ENCODE measurements at regions not wholly inside any gene's neighbourhood (a gene's known extent, or its start where the extent isn't known, plus 50 kb on each side); places are given as distances from the start of the nearest gene placed in this dataset.

DNA sequence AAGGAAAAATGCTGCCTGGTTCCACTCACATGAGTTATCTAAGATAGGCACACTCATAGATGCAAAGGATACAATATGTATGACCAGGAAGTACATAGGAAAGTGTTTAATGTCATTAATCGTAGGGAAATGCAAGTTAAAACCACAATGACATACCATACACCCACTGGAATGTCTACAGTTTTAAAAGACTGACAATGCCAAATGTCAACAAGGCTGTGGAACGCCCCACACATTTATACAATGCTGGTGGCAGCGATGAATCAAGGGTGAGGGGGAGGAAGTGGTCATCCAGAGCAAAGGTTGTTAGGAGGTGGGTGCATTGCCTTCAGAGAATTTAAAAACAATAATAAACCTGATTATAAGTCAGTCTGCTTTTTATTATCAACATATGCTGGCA, 437.8 kb downstream of the ARHGEF28 start:
- no peak for TF ChIP-seq CTCF (IDR thresholded peaks at IDR 0.05)
- H3K36me3 ChIP-seq: no peaks in the 10 kb centered on the region
- no peak overlapping the region for H3K4me3 ChIP-seq
- no peak overlapping the region for H3K27ac ChIP-seq
- no peaks in the 10 kb centered on the region for H3K9me3 ChIP-seq
- DNase-seq (ENCODE audit: low spot score) (no peak), ATAC-seq (ENCODE audit: insufficient number of reproducible peaks, low FRiP score, low read depth) (no peak)
- H3K27me3 ChIP-seq (replicated peaks; ENCODE audit: insufficient read depth): no peaks in the 10 kb centered on the region
- peaks cover 5 to 10% of the 10 kb centered on the region in 2 donors for H3K4me1 ChIP-seq (ENCODE audit: control insufficient read depth in 1 of 2, low read depth in 2 of 2)

DNA sequence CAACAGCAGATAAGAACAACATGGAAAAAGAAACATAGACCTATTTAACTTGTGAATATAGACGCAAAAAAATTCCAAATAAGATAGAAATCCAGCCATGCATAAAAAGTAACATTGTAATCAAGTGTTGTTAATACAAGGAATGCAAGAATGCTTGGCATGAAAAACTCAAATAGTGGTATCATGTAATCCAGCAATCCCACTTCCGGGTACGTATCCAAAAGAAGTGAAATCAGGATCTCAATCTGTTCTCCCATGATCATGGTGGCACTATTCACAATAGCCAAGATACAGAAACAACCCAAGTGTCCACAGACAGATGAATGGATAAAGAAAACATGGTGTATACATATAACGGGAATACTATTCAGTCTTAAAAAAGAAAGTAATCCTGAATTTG, 437.4 kb downstream of the ARHGEF28 start:
- no peak overlapping the region for H3K4me3 ChIP-seq
- no peak for DNase-seq (ENCODE audit: low spot score)
- no peaks in the 10 kb centered on the region for H3K9me3 ChIP-seq
- peaks cover 5 to 10% of the 10 kb centered on the region in 2 donors for H3K4me1 ChIP-seq (ENCODE audit: control insufficient read depth in 1 of 2, low read depth in 2 of 2)
- no peak for TF ChIP-seq CTCF (IDR thresholded peaks at IDR 0.05)
- H3K36me3 ChIP-seq: no peaks in the 10 kb centered on the region
- ATAC-seq (ENCODE audit: insufficient number of reproducible peaks, low FRiP score, low read depth): no peak
- H3K27ac ChIP-seq: no peak overlapping the region
- H3K27me3 ChIP-seq (replicated peaks; ENCODE audit: insufficient read depth): no peaks in the 10 kb centered on the region

DNA sequence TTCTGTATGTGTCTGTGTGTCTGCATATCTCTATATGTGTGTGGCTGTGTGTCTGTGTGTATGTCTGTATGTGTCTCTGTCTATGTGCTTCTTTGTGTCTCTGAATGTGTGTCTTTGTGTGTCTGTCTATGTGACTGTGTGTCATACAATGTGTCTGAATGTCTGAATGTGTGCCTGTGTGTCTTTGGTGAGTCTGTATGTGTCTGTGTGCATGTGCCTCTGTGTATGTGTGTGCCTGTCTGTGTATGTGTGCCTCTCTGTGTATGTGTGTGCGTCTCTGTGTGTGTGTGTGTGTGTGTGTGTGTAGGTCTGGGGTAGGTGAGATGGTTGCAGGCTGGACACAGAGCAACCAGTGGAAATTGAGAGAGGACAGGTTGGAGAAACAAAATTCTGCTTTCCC, 435.3 kb downstream of the ARHGEF28 start:
- Histone ChIP-seq H3K4me3 (no peak overlapping the region), H3K36me3 (no peaks in the 10 kb centered on the region), H3K27ac (no peak overlapping the region), H3K27me3 (replicated peaks; ENCODE audit: insufficient read depth) (no peaks in the 10 kb centered on the region), H3K4me1 (ENCODE audit: control insufficient read depth in 1 of 2, low read depth in 2 of 2) (peaks cover 5 to 16% of the 10 kb centered on the region in 2 donors), H3K9me3 (no peaks in the 10 kb centered on the region)
- TF ChIP-seq CTCF (IDR thresholded peaks at IDR 0.05): no peak
- ATAC-seq (ENCODE audit: insufficient number of reproducible peaks, low FRiP score, low read depth) (no peak), DNase-seq (ENCODE audit: low spot score) (no peak)

- no peaks in the 10 kb centered on the region for H3K36me3 ChIP-seq
- no peak overlapping the region for H3K27ac ChIP-seq
- H3K27me3 ChIP-seq (replicated peaks; ENCODE audit: insufficient read depth): no peaks in the 10 kb centered on the region
- DNase-seq (ENCODE audit: low spot score) (no peak), ATAC-seq (ENCODE audit: insufficient number of reproducible peaks, low FRiP score, low read depth) (no peak)
- no peaks in the 10 kb centered on the region for H3K9me3 ChIP-seq
- no peak for TF ChIP-seq CTCF (IDR thresholded peaks at IDR 0.05)
- H3K4me3 ChIP-seq: no peak overlapping the region
- peaks cover 5 to 23% of the 10 kb centered on the region in 2 donors for H3K4me1 ChIP-seq (ENCODE audit: control insufficient read depth in 1 of 2, low read depth in 2 of 2)
These were observed 433.7 kb downstream of the ARHGEF28 start for GRCh38 chr5:74059706-74060105.

- DNase-seq (ENCODE audit: low spot score) (no peak), ATAC-seq (ENCODE audit: insufficient number of reproducible peaks, low FRiP score, low read depth) (no peak)
- Histone ChIP-seq H3K4me1 (ENCODE audit: control insufficient read depth in 1 of 2, low read depth in 2 of 2) (peaks cover 5 to 23% of the 10 kb centered on the region in 2 donors), H3K9me3 (no peaks in the 10 kb centered on the region), H3K27ac (no peak overlapping the region), H3K36me3 (no peaks in the 10 kb centered on the region), H3K4me3 (no peak overlapping the region), H3K27me3 (replicated peaks; ENCODE audit: insufficient read depth) (no peaks in the 10 kb centered on the region)
- no peak for TF ChIP-seq CTCF (IDR thresholded peaks at IDR 0.05)
These were observed 430.8 kb downstream of the ARHGEF28 start for GRCh38 chr5:74056789-74057164.

Measured in thoracic aorta (tissue), 2 donors.